Hippocampal formation (tissue), 2 donors: ENCODE measurements at regions not wholly inside any gene's neighbourhood (a gene's known extent, or its start where the extent isn't known, plus 50 kb on each side); places are given as distances from the start of the nearest gene placed in this dataset.

ENCODE experiments used
- DNase-seq, 2 donors: peaks; one replicate each; lab custom pipeline; 2025; lab: John Stamatoyannopoulos, UW

DNA sequence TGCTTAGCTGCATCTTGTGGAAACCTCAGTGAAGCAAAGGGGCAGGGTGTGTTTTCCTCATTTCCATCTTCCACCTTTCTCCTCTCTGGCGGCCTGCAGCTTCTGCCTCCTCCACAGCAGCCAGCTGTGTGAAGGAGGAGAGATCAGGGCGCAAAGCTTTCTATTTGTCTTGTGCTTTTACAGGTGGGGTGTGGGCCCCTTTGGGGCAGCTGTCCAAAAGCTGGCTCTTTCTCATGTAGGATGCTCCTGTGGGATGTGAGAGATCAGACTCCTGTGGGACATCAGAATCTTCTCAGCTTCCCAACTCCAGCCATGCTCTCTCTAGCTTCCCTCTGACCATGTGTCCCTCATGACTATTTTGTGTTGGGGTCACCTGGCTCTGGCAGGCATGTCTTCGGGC, 227.1 kb downstream of the MID1 start:
- DNase-seq: no peak

DNA sequence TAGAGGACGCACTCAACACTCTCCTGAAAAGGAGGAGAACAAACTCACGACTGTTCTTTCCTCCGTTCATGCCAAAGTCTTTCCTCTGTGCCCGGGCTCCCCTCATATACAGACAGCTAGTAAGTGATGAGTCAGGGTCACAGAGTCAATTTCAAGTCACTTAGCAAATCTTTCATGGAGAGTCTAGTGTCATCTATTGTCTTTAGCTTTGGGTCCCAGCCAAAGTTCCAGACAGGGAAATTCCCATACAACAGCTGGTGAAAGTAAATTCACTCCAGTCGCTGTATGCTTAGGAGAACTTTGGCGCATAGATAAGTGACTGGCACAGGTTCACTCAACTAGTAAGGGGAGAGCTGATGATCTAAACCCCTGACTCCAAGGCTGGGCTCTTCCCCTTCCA, 226.5 kb downstream of the MID1 start:
- no peak for DNase-seq

DNA sequence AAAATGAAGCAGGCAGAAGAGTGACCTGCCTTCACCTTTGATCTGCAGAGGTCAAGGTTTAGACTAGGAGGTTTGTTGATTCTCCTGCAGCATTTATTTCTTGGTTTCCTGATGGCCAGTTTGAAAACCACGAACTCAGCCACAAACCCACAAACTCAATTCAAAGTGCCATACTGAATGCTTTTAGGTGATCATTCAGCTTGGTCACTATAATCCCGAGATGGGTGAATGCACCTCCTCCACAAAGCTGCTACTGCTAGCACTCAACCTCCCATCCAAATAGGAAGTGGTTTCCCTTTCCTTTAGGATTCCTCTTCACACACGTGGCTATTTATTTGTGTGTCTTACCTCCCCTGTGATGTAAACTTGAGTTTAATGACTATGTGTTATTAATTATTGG, 225.2 kb downstream of the MID1 start:
- DNase-seq: no peak
